Right ventricle myocardium superior (tissue), 1 donor: ENCODE measurements at regions not wholly inside any gene's neighbourhood (a gene's known extent, or its start where the extent isn't known, plus 50 kb on each side); places are given as distances from the start of the nearest gene placed in this dataset.

Experiments used
- ATAC-seq: fragments of 200-7000 bp; cut with Tn5 transposase; one replicate; pipeline ENCODE4 v1.9.1; 2020; ENCODE audit warnings: mild to moderate bottlenecking; ENCODE audit not compliant: poor library complexity
- DNase-seq: peaks from one replicate; pipeline ENCODE4 v3.0.0-alpha.2; 2020
- intact Hi-C: fragments of 100-400 bp; cut with DNase I; formaldehyde crosslinking; loops from one replicate; pipeline ENCODE4 v1.11.2; 2022
- donor health status: DM: no; HTN: yes; CAD: no; lungs with severe emphysema.

DNA sequence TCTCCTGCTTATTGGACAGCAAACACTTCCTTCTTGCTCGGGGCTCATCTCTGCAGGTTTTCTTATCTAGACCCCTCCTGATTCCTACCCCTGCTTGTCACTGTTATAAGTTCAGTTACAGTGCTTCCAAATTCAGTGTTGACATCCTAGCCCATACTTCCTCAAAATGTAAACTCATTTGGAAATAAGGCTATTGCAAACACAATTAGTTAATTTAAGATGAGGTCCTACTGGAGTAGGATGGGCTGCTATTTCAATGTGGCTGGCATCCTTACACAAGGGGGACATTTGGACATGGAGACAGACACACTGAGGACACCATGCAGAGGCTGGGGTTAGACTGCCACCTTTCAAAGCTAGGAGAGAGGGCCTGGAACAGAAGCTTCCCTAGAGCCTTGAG lies 85.2 kb upstream of the NPVF start:
- ATAC-seq: no peak
- DNase-seq: no peak
- intact Hi-C loops: no loop called here

DNA sequence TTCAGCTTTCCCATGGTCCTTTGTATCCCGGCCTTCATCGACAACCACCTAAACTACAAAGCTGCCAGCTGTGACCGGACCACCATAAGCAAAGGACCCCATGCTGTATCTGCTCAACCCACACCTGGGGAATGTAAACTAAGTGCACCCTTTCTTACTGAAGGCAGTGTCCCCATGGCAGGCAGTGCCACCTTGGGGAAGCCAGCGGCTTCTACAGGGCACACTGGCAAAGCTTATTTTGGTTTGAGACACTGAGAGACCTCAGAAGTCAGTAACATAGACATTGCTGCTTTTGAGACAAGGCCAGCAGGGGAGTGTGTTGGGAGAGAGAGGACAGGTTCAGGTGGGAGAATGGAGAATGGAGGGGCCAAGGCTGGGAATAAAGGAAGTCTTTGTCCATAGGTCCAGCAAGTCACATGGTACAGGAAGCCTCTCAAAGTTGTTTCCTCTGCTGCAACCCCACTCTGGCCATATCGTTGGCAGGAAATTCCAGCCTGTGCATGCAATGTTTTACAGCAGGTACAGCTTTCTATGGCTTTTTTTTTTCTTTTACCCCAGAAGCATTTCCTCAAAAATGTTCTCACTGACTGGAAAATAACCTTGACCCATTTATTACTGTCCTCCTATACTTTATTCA lies 85.9 kb upstream of the NPVF start:
- ATAC-seq (no peak), DNase-seq (no peak)
- intact Hi-C loops: no loop called here

DNA sequence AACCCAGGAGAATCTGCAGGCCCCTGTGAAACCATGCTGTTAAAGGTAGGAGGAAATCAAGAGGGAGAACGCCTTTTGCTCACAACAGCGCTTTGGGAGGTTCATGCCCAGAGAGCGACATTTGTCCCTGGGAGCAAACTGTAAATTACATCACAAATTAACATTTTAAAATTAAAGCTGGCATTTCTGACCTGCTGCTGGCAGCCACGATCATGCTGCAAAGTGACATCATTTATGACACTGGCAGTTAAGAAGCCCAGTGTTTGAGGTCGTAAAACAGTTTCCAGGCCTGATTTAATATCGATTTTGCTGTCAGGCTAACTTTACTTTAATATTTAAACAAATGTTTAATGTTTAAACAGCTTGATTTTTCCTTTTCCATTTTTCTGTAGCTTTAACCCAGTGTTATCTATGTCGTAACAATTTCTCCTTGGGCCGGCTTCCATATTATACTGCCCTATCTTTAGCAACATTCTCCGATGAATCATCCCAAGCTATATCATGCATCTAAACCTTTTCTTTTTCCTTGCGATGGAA lies 86.5 kb upstream of the NPVF start:
- ATAC-seq (no peak), DNase-seq (no peak)
- intact Hi-C loops: no loop called here

DNA sequence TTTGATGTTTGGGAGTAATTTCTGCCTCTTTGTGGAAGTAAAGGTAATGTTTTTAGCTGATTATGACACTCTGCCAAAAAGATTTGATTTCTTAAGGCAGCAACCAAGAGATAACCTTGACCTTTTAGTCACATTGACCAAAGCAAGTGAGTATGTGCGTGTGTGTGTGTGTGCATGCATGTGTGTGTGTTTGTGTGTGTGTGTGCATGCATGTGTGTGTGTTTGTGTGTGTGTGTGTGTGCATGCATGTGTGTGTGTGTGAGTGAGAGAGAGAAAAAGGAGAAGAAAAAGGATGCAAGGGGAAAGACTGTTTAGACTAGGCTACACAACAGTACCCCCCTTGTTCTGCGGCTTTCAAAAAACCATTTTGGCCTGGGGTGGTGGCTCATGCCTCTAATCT lies 88.1 kb upstream of the NPVF start:
- no peak for ATAC-seq
- no peak for DNase-seq
- intact Hi-C loops: no loop called here

DNA sequence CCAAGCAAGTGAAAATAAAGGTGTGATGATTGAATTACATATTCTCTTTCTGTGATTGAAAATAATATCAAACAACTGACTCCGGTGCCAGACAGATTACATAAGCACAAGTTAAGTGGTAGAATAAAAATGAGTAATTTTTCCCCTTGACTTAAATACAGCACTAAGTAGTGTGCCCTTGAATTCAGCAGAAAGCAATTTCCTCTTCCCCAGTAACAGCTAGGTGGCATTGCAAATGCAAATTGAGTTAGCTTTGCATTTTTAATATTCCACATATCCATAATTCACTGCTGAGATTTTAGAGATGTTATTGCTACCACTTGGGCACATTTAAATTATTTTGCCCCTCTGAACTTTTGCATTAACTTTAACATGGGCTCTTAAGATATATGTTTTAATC lies 89.8 kb upstream of the NPVF start:
- intact Hi-C loops: no loop called here
- no peak for DNase-seq
- ATAC-seq: no peak

DNA sequence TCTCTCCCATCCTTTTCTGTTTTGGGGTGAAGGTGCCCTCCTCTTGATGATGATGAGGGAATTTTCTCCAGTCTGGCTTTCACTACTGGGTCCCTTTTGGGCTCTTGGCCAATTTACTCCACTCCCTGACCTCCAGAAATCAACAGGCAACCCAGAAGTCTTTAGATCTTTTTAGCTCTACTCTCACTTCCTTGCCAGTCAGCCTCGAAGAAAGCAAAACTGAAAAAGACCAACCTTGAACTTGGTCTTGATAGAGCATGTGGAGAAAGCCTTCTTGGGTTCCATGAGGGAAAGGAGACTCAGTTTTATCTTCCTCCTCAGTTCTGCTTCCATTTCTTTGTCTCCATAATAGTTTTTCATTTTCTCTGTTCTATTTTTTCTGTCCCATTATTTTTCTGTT lies 91.4 kb upstream of the NPVF start:
- DNase-seq (no peak), ATAC-seq (no peak)
- intact Hi-C loops: no loop called here

DNA sequence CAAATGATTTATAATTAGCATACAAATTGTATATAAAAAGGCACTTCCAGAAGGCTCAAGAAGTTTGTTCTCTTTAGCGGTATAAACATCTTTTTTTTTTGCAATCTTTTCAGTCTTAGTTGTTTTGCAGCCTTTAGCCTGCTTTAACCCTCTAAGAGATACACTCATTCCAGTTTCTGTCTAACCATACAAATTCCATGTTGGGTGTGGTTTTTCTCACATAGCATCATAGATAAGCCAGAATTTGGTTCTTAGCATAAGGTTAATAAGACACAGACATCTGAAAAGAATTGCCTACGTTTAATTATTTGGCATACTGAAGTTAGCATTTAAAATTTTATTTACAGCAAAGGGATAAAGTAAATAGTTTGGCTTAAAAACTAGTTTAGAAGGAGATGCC lies 92.5 kb upstream of the NPVF start:
- intact Hi-C loops: no loop called here
- no peak for ATAC-seq
- no peak for DNase-seq

DNA sequence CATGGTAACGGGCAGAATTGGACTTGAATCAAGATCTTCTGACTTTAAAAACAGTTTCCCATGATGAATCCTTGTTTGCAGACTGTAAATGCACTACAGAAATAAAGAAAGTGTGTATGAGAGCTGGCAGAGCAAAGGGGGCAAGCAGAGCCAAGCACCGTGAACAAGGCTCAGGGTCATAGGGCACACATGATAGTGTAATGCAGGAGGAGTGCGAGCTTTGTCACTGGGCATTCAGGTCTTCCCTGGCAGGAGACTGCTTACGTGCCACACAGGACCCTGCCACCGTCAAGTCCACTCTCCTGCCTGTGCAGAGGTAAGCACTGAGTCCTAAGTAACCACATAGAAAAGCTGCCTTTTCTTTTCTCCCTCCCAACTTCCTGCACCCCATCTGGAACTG lies 93.1 kb upstream of the NPVF start:
- intact Hi-C loops: no loop called here
- no peak for DNase-seq
- no peak for ATAC-seq

DNA sequence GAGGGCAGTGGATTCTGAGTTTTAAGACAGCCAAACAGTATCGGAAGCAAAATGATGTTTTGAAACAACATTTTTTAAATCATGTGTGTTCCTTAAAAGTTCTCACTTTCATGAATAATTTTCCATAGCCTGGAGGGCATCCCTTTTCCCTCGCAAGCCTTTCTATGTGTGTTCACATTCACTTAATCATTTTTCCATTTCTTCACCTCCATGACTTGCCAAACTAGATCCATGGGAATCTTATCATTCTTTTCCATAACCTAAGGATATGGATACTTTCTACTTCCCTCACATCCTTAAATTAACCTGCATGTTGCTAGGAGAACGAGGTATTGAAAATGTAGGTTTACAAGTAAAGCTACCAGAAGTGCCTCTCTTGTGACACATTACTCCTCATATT lies 94.2 kb upstream of the NPVF start:
- ATAC-seq (no peak), DNase-seq (no peak)
- intact Hi-C loops: no loop called here

DNA sequence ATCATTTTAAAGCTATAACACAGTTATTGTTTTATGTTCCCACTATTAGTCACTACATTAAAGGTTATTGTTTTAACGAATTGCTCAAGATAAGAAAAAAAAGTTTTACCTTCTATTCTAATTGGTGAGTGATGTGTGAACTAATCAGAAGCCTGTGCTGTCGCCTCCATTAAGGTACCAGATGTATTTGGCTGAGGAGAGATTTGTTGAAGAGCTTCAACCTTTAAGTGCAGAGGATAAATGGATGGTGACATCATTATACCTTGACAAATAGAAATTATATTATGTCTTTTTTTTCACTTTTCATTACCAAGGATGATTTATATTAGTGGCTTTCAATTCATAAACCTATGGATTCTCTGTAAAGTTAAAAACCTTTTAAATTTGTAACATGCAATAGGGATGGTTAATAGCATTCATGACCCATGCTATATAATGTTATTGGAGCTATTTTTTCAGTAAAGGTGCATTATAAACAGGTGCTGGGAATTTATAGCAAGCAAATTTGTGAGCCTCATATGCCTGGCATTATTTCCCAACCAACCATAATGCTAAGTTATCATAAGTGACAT lies 97.0 kb upstream of the NPVF start:
- intact Hi-C loops: no loop called here
- no peak for ATAC-seq
- DNase-seq: no peak

DNA sequence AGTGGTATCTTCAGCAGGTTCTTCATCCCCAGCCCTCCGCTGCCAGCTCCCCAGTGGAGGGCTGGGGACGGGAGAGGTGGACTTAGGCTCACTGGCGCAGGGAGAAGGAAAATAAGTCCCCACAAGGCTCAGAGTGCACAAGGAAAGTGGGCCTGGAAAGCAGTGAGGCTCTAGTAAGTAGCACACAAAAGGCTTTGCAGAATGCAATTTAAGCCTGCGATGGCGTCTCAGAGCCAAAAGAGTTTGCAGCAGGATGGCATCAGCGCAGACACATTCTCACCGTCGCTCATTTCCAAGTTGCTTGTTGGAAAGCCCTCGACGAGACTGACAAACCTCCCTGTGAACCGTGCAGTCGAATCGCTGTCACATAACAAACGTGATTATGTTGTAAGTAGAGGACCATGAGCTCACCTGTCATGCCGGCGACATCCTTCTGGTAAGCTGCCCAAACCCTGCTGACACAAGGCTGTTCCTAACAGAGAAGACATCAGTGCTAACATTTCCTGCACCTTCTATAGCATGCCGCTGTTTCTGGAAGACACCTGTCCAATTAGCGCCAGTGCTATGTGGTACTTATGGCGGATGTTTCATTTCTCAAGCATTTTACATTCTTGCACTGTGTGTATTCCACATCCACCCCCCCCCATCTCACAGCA lies 98.3 kb upstream of the NPVF start:
- no peak for DNase-seq
- ATAC-seq: no peak
- intact Hi-C loops: no loop called here

DNA sequence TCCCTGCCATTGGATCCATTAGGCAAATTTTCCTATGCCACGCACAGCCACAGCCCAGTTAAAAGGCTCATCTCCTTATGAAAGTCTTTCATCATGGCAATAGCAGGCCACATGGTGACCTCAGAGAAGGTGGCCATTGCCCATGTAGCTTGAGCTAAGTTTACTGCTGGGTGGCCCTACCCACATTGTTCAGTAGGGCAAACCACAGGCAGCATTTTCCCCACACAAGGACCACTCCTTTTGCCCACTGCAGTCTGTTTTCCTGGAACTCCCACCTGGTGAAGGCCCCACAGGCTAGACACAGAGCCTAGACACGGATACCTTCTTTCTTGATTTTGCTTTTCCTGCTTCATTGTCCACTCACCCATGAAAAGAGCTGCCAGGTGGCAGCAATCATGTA lies 101.5 kb upstream of the NPVF start:
- no peak for ATAC-seq
- intact Hi-C loops: no loop called here

DNA sequence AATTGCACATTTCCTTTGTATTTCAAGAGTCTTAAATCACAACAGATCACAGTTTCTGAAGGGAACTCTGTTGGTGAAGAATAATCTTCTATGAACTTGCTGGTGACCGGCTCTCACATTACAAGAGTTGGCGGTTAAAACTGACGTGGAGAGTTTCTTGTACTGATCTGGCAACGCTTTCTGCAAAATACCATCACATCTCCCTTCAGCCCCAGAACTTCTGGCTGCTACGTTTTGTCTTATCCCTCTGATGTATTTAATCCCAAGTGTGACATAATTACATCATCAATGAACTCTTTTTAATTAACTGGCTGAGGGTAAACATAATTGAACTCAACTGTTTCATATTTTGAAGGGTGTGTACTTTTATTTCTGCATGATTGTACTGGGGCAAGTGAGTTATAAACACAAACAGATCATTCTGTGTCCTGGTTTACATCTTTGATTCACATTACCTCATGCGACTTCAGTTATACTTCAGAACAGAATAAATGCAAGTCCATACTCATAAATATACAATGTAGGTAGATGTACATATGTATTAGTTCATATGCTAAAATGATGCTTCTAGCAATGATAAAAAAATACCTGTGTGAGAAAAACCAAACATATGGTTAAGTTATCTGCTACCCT lies 105.1 kb upstream of the NPVF start:
- intact Hi-C loops: no loop called here
- no peak for ATAC-seq
- DNase-seq: no peak

More for the DNA sequence above, 101.5 kb upstream of the NPVF start:
- no peak for DNase-seq

DNA sequence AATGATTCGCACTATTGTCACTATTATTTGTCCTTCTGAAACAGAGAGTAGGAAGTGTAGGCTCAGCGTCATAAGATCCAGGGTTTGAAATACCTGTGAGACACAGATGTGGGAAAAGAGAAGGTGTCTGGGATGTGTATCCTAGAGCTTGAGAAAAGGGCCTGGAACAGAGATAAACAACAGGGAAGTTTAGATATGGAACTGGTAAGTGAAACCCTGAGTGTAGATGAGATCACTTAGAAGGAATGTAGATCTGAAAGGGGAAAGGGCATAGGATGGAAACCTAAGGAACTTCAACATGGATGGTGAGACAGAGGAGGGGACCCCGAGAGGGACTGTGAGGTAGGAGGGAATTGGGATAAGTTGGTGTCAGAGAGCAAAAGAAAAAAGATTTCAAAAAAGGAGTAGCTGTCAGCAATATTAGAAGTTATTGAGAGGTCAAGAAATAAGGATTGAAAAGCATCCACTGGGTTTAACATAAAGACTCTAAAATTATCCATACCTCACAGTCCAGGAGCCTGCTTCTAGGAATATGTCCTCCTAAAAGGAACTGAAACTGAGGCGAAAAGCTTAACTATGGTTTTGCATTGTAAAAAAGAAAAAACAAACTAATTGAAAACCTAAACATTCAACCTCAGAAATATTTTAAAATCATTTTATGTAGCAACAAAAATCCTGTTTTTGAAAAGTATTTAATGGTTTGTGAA lies 119.2 kb upstream of the NPVF start:
- intact Hi-C loops: no loop called here
- no peak for ATAC-seq
- no peak for DNase-seq

DNA sequence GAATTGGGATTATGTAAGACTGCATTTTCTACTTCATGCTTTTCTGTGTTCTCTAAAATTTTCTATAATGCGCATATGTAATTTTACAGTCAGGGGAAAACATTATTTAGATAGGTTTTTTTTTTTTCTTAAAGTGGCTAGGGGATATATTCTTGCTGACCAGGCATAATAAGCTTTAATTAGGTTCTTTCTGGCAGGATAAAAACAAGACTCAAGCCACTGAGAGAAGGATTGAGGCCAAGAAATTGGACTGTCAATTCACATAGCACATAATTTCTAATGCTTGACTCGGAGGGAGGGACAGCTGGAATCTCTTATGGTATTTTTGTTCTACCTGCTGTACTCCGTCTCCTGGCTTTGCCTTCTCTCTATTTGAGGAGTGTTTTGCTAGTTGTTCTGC lies 119.8 kb upstream of the NPVF start:
- ATAC-seq (no peak), DNase-seq (no peak)
- intact Hi-C loops: no loop called here

DNA sequence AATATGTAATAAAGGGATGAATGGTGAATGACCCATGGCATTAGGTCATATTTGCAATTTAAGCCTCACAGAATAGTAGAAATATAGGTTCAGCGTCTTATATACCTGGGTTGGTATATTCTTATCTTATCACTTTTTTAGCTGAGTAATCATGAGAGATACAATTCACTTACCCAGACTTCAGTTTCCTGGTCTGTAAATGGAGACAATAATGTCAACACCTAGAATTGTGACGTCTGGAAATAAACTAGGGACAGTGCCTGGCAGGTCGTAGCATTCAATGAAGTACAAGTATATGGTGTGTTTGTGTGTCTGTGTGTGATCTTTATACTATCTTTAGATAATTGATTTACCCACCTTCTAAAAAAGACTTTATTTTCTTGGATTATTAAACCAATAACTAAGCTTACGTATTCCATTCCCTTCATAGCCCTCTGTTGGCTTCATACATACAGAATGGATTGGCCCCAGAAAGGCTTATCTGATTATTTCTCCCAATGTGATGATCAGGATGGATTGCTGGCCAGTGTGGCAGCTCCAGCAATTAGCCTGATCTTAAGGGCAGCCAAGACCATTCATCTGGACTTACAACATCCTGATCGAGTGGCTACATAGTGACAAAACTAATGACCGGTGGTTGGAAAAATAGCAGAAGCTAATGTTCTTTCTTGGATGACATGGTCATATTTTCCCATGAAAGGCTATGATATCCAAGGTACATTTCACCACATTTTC lies 121.2 kb upstream of the NPVF start:
- intact Hi-C loops: no loop called here
- ATAC-seq: no peak
- no peak for DNase-seq

DNA sequence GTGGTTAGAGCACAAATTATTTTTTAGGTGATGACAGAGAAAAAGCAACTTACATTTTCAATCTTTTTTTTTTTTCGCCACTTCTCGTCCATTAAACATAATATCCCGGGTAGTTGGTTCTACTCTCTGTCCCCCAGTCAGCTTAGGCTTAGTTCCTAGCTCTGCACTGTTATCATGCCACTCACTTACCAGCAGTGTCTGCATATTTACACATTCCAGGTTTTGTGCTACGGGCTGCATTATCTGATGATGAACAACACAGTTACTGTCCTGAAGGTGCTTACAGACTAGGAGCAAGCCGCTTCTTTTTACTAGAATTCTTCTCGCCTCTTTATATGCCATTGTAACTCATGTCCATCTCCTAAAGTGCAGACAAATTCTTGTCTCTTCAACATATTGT lies 121.8 kb upstream of the NPVF start:
- ATAC-seq: no peak

DNA sequence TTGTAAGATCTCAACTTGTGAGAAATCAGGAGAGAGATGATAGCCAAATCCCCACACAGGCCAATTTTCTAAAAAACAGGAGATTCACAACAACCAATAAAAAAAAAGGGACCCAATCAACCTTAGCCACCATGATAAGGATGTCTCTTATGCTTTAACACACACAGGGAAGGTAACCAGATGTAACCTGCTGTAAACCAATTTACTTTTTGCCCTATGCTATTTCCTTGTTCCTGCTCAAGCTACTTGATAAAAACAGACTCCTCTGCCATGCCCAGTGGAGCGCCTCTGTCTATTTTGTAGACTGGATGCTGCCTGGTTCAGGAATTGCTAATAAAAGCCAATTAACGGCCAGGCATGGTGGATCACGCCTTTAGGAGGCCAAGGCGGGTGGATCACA lies 123.5 kb upstream of the NPVF start:
- intact Hi-C loops: no loop called here
- DNase-seq (no peak), ATAC-seq (no peak)

More for the DNA sequence above, 121.8 kb upstream of the NPVF start:
- intact Hi-C loops: no loop called here
- no peak for DNase-seq

DNA sequence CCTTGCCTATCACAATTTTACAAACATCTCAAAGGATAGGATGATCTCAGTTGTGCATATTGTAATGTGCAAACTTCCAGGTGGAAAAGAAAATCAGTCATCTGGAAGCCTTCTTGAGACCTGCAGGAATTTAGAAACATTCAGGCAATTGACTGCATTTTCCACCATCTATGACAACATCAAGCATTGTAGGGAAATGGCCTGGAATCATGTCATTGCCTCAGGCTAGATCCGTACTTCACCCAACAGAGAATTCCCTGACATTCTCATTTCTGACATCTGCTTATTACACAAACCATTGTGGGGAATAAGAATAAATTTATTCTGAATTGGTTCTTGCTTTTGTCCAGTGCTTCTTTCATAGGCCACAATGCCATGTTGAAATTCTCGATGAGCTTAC lies 124.9 kb upstream of the NPVF start:
- no peak for ATAC-seq
- intact Hi-C loops: no loop called here
- no peak for DNase-seq
